A673 (cell line): ENCODE measurements at regions not wholly inside any gene's neighbourhood (a gene's known extent, or its start where the extent isn't known, plus 50 kb on each side); places are given as distances from the start of the nearest gene placed in this dataset.

Source experiments
- BruUV-seq: library from RNA; stranded (reverse); fragments of 400-500 nt; replicated peaks from 2 replicates; lab custom pipeline; 2021; lab: Mats Ljungman, UMichigan
- CTCF ChIA-PET: fragments of 300-600 bp; sonication (Branson Sonifier 250); formaldehyde crosslinking; loops from one replicate; lab custom pipeline; 2022; ENCODE audit warnings: antibody characterized with exemption; lab: Charles Lee
- POLR2A ChIA-PET: fragments of 300-600 bp; sonication (Branson Sonifier 250); formaldehyde crosslinking; loops from one replicate; lab custom pipeline; 2022; ENCODE audit warnings: antibody characterized with exemption; ENCODE audit not compliant: low non-redundant PET; lab: Charles Lee
- DNase-seq: peaks from one replicate; pipeline ENCODE4 v3.0.0-alpha.2; 2015; ENCODE audit warnings: low spot score
- H3K27ac ChIP-seq: fragments of 200-600 bp; sonication (generic); 2 replicates; pipeline ENCODE4 v1.5.1; 2016; ENCODE audit warnings: mixed run types, low read depth, mild to moderate bottlenecking, mixed read lengths, antibody characterized with exemption, low read length; ENCODE audit not compliant: poor library complexity, severe bottlenecking
- H3K27me3 ChIP-seq: fragments of 200-600 bp; sonication (generic); replicated peaks from 2 replicates; pipeline ENCODE4 v1.6.1; 2017; ENCODE audit warnings: mixed run types, low read depth, mild to moderate bottlenecking, mixed read lengths, antibody characterized with exemption, low read length; ENCODE audit not compliant: insufficient read depth, poor library complexity
- H3K36me3 ChIP-seq: fragments of 200-600 bp; sonication (generic); 2 replicates; pipeline ENCODE4 v1.6.1; 2016; ENCODE audit warnings: mixed run types, mild to moderate bottlenecking, mixed read lengths, antibody characterized with exemption, low read length; ENCODE audit not compliant: insufficient read depth, poor library complexity, severe bottlenecking
- H3K4me1 ChIP-seq: fragments of 200-600 bp; sonication (generic); 2 replicates; pipeline ENCODE4 v1.6.1; 2017; ENCODE audit warnings: mixed run types, mild to moderate bottlenecking, mixed read lengths, antibody characterized with exemption, low read length; ENCODE audit not compliant: insufficient read depth, poor library complexity, severe bottlenecking
- H3K4me3 ChIP-seq: fragments of 200-600 bp; sonication (generic); 2 replicates; pipeline ENCODE4 v1.5.1; 2016; ENCODE audit warnings: low read depth, mixed run types, mild to moderate bottlenecking, mixed read lengths, low read length; ENCODE audit not compliant: poor library complexity, severe bottlenecking
- H3K9me3 ChIP-seq: fragments of 200-600 bp; sonication (generic); 2 replicates; pipeline ENCODE4 v1.6.1; 2016; ENCODE audit warnings: mixed run types, low read depth, mild to moderate bottlenecking, mixed read lengths, antibody characterized with exemption, low read length; ENCODE audit not compliant: poor library complexity, severe bottlenecking
- EZH2 ChIP-seq: fragments of 200-600 bp; sonication (generic); IDR thresholded peaks from 2 replicates; pipeline ENCODE4 v1.6.1; 2017; ENCODE audit warnings: borderline replicate concordance, low read depth, mild to moderate bottlenecking, mixed read lengths, antibody characterized with exemption, low read length; ENCODE audit not compliant: poor library complexity, severe bottlenecking
- intact Hi-C: fragments of 100-400 bp; cut with micrococcal nuclease; formaldehyde crosslinking; loops from one replicate; pipeline ENCODE4 v1.10.0; 2022; ENCODE audit not compliant: unreplicated experiment
- TF ChIP-seq, protein P1 (sequence below): fragments of 300-800, 200-600 bp; sonication (generic); conservative IDR thresholded peaks from 2 replicates; pipeline ENCODE4 v1.5.1; 2017; ENCODE audit warnings: low read depth, mild to moderate bottlenecking, antibody characterized with exemption, low read length, moderate library complexity, mixed read lengths

DNA sequence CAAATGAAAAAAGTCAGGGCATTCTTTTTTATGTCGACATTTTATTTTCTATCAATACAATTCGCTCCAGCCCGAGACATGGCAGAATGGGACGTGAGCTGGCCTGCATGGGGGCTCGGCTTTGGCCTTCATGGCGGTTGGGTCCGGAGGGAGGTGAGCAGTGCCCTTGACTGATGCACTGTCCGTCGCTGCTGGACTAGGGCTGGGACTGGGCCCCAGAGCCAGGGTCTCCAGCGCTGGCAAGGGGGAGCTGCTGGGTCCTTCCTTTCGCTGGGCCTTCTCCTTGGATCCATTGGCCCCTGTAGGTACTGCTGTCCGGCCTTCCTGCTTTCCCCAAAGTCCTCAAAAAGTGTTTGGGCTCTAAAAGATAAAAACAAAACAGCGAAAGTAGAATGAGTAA lies 124.6 kb downstream of the EDN3 start:
- Histone ChIP-seq H3K27ac (no peak overlapping the region), H3K4me1 (no peaks in the 10 kb centered on the region), H3K27me3 (peaks cover 13% of the 10 kb centered on the region), H3K36me3 (no peaks in the 10 kb centered on the region), H3K4me3 (no peak overlapping the region), H3K9me3 (no peaks in the 10 kb centered on the region)
- intact Hi-C loops, result no loop called here
- POLR2A ChIA-PET, result no interaction called here
- no TSS peak for BruUV-seq
- CTCF ChIA-PET, result no interaction called here
- DNase-seq, result no peak
- no peak for TF ChIP-seq EZH2
- TF ChIP-seq, protein P1, sequence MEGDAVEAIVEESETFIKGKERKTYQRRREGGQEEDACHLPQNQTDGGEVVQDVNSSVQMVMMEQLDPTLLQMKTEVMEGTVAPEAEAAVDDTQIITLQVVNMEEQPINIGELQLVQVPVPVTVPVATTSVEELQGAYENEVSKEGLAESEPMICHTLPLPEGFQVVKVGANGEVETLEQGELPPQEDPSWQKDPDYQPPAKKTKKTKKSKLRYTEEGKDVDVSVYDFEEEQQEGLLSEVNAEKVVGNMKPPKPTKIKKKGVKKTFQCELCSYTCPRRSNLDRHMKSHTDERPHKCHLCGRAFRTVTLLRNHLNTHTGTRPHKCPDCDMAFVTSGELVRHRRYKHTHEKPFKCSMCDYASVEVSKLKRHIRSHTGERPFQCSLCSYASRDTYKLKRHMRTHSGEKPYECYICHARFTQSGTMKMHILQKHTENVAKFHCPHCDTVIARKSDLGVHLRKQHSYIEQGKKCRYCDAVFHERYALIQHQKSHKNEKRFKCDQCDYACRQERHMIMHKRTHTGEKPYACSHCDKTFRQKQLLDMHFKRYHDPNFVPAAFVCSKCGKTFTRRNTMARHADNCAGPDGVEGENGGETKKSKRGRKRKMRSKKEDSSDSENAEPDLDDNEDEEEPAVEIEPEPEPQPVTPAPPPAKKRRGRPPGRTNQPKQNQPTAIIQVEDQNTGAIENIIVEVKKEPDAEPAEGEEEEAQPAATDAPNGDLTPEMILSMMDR, result no peak

DNA sequence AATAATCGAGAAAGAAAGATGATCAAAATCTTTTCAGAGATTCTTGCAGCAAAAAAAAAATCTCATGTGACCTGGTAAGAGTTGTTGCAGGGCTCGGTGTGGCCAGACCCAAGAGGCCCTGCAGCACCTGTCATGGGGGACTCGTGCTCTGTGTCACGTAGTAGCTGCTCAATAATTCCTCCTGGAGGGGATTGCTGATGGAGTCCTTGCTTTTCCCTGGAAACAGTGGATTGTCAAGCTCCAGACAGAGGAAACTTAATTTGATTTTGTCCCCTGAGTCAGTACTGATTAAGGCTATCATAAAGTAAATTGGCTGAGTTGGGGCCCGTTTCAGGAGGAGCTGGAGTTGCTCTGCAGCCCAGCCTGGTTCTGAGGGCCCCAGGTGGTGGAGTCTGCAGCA lies 125.2 kb downstream of the EDN3 start:
- H3K27me3 ChIP-seq, result peaks cover 7% of the 10 kb centered on the region
- no peaks in the 10 kb centered on the region for H3K9me3 ChIP-seq
- intact Hi-C loops, result no loop called here
- no peaks in the 10 kb centered on the region for H3K4me1 ChIP-seq
- H3K36me3 ChIP-seq, result no peaks in the 10 kb centered on the region
- H3K27ac ChIP-seq, result no peak overlapping the region
- TF ChIP-seq, protein P1, result no peak
- TF ChIP-seq EZH2, result no peak
- DNase-seq, result no peak
- POLR2A ChIA-PET, result no interaction called here
- CTCF ChIA-PET, result no interaction called here
- BruUV-seq, result no TSS peak
- H3K4me3 ChIP-seq, result no peak overlapping the region

GRCh38 chr20:59428006-59428405 lies 127.6 kb downstream of the EDN3 start:
- Histone ChIP-seq H3K36me3 (no peaks in the 10 kb centered on the region), H3K4me3 (no peak overlapping the region), H3K9me3 (no peaks in the 10 kb centered on the region), H3K27me3 (no peaks in the 10 kb centered on the region), H3K27ac (no peak overlapping the region), H3K4me1 (no peaks in the 10 kb centered on the region)
- no peak for DNase-seq
- POLR2A ChIA-PET, result no interaction called here
- CTCF ChIA-PET, result no interaction called here
- TF ChIP-seq, protein P1, result no peak
- TF ChIP-seq EZH2, result no peak
- no TSS peak for BruUV-seq
- intact Hi-C loops, result no loop called here
